NCI-H226 (cell line): ENCODE measurements at regions not wholly inside any gene's neighbourhood (a gene's known extent, or its start where the extent isn't known, plus 50 kb on each side); places are given as distances from the start of the nearest gene placed in this dataset.

Experiments used
- DNase-seq: peaks from one replicate; pipeline ENCODE4 v3.0.0-alpha.2; 2015

DNA sequence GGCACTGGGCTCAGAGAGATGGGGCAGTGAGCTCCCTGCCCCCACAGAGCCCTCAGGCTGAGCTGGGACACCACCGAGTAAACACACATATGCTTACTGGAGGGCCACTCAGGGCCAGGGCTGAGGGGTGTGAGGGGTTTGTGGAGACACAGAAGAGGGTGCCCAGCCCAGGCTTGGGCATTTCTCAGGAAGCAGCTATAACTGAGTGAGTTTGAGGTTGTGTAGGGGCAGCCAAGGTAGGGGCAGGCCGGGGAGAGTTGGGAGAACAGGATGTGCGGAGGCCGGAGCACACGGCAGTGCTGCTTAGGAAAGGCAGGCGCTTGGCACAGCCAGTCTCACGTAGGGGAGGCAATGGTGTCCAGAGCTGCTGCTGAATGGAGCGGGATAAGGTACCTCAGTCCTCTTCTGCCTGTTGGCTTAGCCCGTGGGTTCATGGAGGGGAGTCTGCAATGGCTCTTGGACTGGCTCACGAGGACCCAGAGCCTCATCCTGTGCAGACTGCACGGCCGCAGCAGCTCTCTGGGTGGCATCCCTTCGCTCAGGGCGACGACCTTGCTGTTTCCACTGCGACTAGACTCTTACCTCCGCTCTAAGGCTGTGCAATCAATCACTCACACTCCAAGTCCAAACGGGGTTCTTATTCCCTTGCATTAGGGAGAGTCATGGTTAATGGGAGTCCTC is 466.1 kb upstream of the HS6ST1 start:
- DNase-seq = no peak

DNA sequence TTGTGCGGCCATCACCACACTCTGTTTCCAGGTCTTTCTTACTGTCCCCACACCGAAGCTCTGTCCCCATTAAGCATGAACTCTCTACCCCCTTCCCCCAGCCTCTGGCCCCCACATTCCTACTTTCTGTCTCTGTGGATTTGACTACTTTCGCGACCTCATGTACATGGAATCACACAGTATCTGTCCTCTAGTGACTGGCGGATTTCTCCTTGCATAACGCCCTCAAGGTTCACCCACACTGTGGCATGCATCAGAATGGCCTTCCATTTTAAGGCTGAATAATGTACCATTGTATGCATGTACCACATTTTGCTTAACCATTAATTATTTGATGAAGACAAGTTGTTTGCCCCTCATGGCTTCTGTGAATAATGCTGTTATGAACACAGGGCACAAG is 467.6 kb upstream of the HS6ST1 start:
- DNase-seq = no peak

DNA sequence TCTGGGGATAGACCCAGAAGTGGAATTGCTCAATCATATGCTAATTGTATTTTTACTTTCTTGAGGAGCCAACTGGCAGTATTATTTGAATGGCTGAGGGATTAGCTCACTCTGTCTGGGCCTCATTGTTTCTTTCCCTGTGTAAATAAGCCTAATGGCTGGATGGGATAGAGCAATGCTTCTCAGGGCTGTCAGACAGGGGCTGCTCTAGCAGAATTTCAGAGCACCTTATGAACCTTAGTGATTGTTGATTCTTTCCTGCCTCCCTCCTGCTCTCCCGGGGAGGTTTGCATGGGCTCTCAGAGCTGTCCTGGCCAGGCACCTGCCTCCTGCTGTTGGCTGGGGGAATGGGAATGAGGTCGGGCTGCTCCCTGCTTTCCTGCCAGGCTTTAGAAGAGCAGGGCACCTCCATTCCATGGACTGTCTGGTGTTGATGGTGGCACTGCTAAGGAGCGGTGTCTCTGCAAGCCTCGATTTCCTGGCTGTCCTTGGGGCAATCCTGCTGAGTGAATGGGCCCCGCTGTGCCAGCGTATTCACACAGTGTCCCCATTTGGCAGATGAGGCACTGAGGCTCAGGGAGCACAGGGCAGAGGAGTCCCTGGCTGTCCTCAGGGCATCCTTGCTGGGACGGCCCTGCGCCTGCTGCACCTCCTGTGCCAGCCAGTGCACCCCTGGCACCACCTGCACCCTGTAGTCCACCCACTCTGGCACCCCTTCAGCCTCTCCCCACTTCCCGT is 468.2 kb upstream of the HS6ST1 start:
- no peak for DNase-seq

DNA sequence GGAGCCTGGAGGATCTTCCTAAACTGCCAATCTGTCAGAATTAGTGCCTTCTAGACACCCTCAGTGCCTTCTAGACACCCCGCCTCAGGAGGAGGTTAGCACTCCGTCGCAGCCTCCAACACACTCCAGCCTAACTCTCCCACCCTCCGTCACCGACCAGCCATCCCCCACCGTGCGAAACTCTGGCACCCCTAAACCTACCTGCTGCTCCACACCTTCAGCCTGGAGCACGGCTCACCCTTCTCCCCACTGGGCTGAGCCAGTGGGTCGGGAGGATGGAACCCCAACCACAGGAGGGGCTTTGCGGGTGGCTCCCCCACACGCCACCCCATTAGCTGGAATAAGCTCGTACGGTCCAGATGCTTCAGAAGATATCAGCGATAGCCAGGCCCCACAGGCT is 468.9 kb upstream of the HS6ST1 start:
- DNase-seq = no peak

DNA sequence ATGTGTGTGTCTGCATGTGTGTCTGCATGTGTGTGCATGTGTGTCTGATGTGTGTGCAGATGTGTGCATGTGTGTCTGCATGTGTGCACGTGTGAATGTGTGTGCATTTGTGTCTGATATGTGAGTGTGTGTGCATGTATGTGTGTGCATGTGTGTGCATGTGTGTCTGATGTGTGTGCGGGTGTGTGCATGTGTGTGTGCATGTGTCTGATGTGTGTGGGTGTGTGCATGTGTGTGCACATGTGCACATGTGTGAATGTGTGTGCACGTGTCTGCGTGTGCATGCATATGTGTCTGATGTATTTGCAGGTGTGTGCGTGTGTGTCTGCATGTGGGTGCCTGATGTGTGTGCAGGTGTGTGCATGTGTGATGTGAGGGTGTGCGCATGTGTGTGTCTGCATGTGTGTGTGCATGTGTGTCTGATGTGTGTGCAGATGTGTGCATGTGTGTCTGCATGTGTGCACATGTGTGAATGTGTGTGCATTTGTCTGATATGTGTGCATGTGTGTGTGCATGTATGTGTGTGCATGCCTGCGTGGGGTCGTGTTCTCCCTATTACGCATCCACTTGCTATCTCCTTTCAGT is 470.1 kb upstream of the HS6ST1 start:
- DNase-seq = no peak

DNA sequence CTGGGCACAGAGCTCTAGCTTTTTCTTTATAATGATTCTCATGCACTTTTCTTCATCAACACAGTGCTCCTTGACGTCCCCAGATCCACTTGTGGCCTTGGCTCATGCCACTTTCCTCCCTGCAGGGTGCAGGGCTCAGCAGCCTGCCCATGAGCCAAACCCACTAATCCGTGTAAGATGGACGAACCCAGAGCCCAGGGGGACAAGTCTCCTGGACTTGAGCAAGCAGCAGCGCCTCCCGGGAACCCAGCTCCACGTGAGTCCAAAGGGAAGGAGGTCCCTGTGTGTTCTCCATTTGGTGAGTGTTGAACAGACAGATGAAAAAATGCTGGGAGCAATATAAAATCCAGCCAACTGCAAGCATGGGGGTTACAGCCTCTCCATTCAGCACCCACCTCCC is 470.6 kb upstream of the HS6ST1 start:
- no peak for DNase-seq

DNA sequence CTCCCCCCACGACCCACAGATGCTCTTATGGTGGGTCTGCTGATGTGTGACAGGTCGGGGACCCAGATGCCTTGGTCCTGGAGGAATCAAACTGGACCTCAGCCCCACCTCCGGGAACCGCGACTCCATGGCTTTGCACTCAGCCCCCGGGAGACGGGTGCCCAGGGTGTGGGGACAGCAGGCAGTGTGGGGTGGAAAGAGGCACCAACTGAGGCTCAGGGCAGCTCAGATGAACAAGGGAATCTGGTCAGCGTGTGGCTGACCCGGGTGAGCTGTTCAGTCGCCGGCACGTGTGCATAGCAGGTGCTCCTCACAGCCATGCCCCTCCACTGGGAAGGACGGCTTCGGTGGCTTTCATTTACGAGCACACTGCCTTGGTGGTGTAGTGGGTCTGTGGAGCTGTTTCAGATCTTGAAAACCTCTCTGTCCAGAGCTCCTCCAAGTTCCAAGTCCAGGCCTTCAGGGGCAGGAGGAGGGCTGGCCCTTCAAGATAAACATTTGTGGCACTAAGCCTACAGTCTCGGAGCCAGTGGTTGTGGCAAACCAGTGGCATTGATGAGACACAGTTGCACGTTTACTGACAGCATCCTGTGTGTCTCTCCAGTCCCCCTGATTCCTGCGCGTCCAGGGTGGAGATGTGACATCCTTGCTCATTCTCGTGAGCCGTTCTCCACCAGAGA is 471.2 kb upstream of the HS6ST1 start:
- DNase-seq = no peak

DNA sequence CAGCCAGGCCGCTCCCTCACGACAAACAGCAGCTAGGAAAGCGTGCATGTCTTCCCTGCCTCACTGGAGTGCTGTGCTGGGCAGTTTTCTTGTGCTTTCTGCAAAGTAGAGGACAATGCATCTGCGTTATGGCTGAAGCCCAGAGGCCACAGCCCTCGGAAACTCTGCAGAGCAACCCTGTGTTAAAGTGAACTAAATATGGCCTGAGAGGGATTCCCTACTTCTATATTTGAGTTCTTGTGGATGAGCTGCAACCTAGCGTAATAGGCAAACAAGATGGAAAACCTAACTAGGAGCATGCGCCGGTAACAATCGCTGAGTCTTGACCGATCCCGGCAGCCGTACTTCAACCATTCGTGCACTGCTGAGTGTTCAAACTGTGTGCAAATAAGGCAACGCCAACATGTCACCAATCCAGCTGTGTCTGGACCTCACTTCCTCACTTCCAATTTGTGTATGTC is 471.9 kb upstream of the HS6ST1 start:
- DNase-seq = no peak

DNA sequence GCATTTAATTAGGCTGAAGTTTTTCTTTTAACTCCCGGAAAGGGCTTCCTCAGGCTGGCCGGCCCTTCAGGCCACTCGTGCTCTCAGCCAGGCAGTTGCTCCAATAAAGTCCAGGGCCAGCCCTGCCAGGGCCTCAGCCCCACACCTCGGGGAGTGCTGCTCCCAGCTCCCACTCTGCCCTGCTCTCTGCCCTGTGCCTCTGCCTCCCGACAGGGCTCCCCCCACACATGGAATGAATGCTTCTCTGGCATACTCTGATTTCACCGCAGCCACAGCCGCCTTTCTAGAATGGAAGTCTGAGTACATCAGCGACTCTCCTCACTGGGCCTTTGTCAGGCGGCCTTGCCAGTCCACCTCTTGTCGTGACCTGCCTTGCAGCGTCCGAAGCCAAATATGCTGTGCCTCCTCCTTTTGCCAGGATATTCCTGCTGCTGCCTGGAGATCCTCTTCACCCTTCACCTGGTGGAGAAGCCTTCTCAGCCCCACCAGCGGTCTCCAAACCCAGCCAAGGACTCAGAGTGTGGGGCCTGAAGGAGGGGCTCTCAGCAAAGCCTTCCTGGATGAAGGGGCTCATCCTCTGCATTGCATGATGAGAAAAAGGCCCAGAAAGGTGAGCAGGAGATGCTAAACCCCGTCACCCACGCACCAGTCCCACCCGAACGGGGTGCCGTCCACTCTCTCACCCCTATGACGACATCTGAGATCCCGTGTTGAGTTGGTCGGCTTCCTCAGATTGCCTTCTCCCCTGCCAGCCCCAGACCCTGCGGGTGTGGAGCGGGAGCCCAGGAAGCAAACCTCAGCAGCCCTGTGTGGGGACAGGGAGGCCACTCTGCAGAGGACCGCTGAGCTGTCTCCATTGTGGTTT is 472.7 kb upstream of the HS6ST1 start:
- no peak for DNase-seq

DNA sequence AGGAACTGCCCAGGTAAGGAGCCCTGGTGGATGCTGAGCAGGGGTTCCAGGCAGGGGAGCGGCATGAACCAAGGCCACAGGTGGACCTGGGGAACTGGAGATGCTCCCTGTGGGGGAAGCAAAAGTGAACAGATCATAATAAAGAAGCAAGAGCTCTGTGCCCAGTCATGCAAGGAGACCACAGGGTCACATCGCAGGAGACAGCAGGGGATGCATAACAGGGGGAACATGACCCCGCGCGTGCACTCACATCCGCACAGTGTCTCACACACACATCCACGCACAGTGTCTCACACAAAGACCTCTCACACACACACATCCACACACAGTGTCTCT is 473.3 kb upstream of the HS6ST1 start:
- no peak for DNase-seq

DNA sequence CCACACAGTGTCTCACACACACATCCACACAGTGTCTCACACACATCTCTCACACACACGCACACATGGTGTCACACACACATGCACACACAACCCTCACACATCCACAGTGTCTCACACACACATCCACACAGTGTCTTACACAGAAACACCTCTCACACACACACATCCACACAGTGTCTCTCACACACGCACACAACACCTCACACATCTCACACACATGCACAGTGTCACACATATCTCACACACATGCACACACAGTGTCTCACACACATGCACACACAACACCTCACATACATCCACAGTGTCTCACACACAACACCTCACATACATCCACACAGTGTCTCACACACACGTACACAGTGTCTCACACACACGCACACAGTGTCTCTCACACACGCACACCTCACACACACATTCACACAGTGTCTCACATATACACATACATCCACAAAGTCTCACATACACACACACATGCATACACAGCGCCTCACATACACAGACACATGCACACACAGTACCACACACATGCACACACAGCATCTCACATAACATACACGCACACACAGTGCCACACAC is 473.9 kb upstream of the HS6ST1 start:
- DNase-seq = no peak

DNA sequence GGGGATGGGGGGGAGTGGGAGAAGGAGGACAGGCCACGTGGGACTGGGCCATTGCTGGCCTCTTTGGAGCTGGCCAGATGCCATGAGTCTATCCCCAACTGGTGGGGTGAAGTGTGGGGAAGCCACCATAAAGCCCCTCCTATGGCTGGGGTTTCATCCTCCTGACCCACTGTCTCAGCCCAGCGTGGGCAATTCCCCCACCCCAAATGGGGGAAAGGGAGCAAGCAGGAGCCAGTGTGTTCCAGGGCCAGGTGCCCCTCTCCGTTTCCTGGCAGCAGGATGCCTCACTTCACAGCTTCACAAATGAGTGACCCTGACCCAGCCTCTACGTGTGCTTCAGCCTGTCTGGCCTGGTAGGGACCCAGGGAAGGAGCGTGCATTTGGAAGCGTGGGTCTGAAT is 474.7 kb upstream of the HS6ST1 start:
- DNase-seq = no peak

DNA sequence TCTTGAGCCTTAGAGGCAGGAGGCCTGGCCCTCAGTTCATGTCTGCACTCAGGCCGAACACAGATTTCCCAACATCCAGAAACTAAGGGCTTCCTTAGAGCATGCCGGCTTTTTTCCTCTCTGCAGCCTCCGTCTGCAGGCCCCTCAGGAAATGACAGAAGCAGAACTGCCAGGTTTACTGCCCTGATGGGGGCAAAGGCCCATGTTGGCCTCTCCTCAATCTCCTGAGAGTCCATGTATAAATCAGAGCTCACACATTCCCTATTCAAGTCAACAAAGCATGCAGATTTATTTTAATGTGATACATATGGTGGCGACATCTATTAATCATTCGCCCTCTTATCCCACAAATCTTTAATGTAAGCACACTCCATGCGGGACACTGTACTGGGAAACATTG is 475.6 kb upstream of the HS6ST1 start:
- no peak for DNase-seq

DNA sequence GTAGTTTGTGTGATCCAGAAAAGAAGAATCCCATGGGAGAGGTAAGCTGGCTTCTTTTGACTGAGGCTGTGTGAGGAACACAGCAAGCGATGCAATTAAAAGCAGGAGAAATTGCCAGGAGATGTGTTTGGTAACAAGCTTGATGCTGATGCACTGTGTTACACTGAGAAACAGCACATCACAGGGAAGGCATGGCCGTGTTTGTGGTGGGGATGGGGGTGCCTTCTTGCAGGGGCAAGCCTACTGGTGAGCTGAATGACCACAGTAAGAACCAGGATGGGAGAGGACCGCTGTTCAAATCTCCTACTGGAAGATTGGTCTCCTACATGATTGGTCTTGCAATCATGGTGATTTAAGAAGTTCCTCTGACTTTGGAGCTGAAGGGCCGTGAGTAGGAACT is 477.7 kb upstream of the HS6ST1 start:
- no peak for DNase-seq

DNA sequence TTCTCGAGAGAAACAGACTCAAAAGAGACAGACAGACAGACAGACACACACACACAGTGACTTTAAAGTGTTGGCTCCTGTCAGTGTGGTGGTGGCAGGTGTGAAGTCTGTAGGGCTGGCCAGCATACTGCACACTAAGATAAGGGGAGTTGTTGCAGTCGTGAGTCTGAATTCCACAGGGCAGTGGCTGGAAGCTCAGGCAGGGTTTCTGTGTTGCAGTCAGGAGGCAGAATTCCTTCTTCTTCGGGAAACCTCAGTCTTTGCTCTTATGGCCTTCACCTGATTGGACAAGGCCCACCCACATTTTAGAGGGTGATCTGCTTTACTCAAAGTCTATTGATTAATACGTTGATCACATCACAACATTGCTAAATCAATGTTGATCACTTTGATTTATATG is 478.4 kb upstream of the HS6ST1 start:
- no peak for DNase-seq

DNA sequence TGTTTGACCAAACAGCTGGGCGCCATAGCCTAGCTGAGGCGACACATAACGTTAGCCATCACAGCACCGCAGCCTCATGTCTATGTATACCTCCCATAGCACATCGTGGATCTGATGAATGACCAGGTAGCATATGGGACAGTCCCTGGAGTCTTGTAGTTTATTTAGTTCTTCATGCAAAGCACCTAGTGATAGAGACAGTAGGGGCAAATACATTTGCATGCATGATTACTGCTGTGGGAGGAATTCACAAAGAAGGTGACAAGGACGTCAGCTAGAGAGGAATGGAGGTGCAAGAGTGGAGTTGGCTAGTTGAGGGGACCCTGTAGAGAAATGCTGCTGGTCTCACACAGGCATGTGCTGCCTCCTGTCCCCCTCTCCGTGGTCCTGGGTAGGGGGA is 478.9 kb upstream of the HS6ST1 start:
- no peak for DNase-seq

DNA sequence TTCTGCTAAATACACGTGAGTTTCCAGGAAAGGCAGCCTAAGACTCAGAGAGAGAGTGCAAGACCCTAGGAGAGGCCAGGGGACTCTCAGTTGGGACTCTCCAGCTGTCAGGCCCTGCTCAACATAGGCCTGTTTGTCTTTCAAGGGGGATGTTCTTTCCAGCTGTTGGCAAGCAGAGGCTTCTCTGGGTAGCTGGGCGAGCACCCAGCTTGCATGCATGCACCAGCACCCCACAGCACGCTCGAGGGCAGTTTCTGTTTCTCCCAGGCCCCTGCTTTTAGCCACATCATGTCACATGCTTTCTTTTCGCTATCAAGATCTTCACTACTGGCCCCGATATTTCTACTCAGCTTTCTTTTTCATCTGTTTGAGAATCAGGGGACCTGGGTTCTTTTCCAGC is 479.3 kb upstream of the HS6ST1 start:
- DNase-seq = no peak

DNA sequence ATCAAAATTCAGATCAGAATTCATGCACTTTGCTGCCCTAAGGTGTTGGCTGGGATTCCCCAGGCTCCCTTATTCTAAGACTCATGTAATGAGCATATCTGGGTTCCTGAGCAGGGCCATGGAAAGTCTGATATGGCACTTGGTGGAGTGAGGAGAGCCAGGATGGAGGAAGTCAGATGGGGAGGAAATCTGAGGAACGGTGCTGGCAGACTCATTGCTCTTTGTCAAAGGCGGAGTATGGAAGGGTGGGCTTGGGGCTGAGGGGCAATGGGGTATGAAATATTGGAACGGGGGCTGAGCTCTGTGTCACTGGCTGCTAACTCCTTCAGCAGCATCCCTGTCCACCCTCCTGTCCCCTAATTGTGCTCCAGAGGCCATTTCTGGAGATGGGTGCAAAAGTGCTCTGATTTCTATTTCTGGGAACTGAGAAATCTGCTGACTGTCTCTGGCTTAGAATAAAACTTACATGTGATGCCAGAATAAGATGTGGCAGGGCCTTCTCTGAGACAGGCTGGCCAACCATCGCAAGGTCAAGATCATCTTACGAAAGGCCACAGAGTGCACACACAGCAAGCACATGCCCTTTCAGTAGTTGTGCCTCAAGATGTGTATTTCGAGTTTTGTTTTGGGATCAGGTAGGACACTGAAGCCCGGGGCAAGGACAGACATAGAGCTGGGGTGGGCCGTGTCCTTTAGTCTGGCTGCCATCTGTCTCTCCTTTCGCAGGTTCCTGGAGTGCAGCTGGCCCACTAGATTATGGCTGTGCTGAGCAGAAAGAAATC is 480.0 kb upstream of the HS6ST1 start:
- DNase-seq = no peak

DNA sequence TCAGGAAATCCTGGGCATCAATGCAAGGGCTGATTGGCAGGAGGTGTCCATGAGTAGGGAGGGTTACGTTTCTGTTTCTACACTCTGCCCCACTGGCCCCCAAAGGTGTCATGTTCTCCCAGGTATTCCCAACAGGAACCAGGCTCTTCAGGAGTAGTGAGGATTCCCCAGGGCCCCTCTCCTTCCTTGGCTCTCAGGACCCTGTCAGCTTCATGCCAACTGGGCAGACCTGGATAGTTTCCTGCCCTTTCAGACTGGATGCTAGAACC is 480.6 kb upstream of the HS6ST1 start:
- DNase-seq = no peak

DNA sequence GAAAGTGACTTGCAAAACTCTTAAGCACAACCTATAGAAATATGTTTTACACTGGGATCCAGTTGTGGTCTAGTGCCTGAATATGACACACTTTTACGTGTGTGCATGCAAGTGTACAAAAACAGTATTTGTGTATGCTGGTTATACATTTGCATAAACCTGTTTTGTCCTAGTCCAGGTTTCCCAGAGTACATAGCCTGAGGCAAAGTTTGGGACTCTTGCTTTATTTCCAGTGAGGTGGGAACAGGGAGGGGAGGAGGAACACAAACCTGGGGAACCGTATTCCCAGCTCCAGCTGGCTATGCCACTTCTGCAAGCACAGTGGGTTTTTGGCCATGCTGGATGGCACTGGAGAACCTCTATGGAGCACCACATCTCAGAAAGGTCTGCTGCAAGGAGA is 481.1 kb upstream of the HS6ST1 start:
- DNase-seq = no peak

DNA sequence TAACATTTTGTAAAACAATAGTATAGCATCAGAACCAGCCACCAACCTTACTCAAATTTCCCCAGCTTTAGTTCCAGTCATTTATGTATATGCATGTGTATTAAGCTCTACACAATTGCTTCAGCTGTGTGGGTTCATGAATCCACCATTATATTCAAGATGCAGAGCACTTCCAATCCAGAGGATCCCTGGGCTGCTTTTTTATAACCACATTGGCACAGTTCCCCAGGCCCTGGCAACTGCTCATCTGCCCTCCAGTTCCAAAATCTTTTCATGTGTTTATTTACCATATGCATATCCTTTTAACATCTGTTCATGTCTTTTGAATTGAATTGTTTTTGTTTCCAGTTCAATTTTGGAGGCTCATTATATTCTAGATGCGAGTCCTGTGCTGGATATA is 482.9 kb upstream of the HS6ST1 start:
- no peak for DNase-seq

DNA sequence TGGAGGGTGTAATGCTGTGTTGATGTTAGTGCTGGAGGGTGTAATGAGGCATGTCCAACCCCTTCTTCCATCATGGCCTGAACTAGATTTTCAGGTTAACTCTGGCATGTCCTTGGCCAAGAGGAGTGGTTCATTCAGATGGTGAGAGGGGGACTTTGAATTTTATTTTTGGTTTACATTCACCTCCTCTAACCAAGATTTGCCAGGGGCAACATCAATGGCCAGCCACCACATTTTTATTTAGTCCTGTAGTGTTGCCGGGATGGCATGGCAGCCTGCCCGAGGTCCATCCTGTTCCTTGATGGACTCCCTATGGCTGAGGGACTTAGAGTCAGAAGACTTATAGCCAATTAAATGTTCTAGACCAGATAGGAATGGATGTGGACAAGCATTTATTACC is 484.6 kb upstream of the HS6ST1 start:
- no peak for DNase-seq
